Natural killer cell (primary cell): ENCODE measurements at regions not wholly inside any gene's neighbourhood (a gene's known extent, or its start where the extent isn't known, plus 50 kb on each side); places are given as distances from the start of the nearest gene placed in this dataset.

ENCODE experiments used
- ATAC-seq, 3 donors: fragments of 150-1000 bp in 2 of 3; fragments of 200-7000 bp in 1 of 3; cut with Tn5 transposase; 1 replicate in 1 of 3; 2 replicates in 2 of 3; pipeline ENCODE4 v1.10.0; 2021; ENCODE audit warnings: mild to moderate bottlenecking in 2 of 3, moderate library complexity in 2 of 3
- DNase-seq, 2 donors: peaks; one replicate each; pipeline versions ENCODE4 v3.0.0 to v3.0.0-alpha.2; 2013 to 2021; ENCODE audit warnings: mixed read lengths in 1 of 2
- H3K27ac ChIP-seq: one replicate; pipeline ENCODE4 v1.5.1; 2013; ENCODE audit warnings: mild to moderate bottlenecking, low read length
- H3K27me3 ChIP-seq: one replicate; pipeline ENCODE4 v1.6.1; 2013; ENCODE audit warnings: low read length; ENCODE audit not compliant: control insufficient read depth, insufficient read depth
- H3K36me3 ChIP-seq: one replicate; pipeline ENCODE4 v1.6.1; 2013; ENCODE audit warnings: low read length; ENCODE audit not compliant: control insufficient read depth, insufficient read depth
- H3K4me1 ChIP-seq: one replicate; pipeline ENCODE4 v1.6.1; 2013; ENCODE audit warnings: low read length; ENCODE audit not compliant: control insufficient read depth, insufficient read depth
- H3K4me3 ChIP-seq: one replicate; pipeline ENCODE4 v1.5.1; 2013; ENCODE audit warnings: low read length
- H3K9me3 ChIP-seq: one replicate; pipeline ENCODE4 v1.6.1; 2013; ENCODE audit warnings: low read length; ENCODE audit not compliant: control insufficient read depth, insufficient read depth
- H3K27ac Mint-ChIP-seq, 2 donors: one replicate each; pipeline ENCODE4 v1.8.0; 2022; ENCODE audit warnings: mild to moderate bottlenecking in 2 of 2, mixed read lengths in 2 of 2, moderate library complexity in 1 of 2
- H3K27me3 Mint-ChIP-seq, 2 donors: one replicate each; pipeline ENCODE4 v1.8.0; 2022; ENCODE audit warnings: low read depth in 2 of 2, mixed read lengths in 2 of 2
- H3K36me3 Mint-ChIP-seq: one replicate; pipeline ENCODE4 v1.8.0; 2022; ENCODE audit warnings: mixed read lengths
- H3K4me1 Mint-ChIP-seq, 2 donors: one replicate each; pipeline ENCODE4 v1.8.0; 2022; ENCODE audit warnings: mixed read lengths in 2 of 2
- H3K4me3 Mint-ChIP-seq: one replicate; pipeline ENCODE4 v1.8.0; 2022; ENCODE audit warnings: mild to moderate bottlenecking, moderate library complexity, mixed read lengths
- H3K9me3 Mint-ChIP-seq, 2 donors: one replicate each; pipeline ENCODE4 v1.8.0; 2022; ENCODE audit warnings: mixed read lengths in 2 of 2
- CTCF ChIP-seq: fragments of 200-600 bp; IDR thresholded peaks from one replicate; pipeline ENCODE4 v1.8.0; 2022; ENCODE audit warnings: antibody characterized with exemption
- WGBS: methylation state at CpG from one replicate; pipeline ENCODE4 v1.1.7; 2013; ENCODE audit warnings: missing lambda C conversion rate; ENCODE audit not compliant: insufficient coverage; 5-methylcytosine and 5-hydroxymethylcytosine counted together
- intact Hi-C: fragments of 100-400 bp; cut with micrococcal nuclease; formaldehyde crosslinking; loops from one replicate; pipeline ENCODE4 v1.14.2; 2022

GRCh38 chr10:33535866-33536265 is 201.4 kb upstream of the NRP1 start:
- H3K36me3 ChIP-seq, result no peaks in the 10 kb centered on the region
- ATAC-seq, result no peak
- Mint-ChIP-seq H3K4me3 (no peak overlapping the region), H3K4me1 (no peaks in the 10 kb centered on the region), H3K9me3 (no peaks in the 10 kb centered on the region), H3K27me3 (peaks cover 36 to 79% of the 10 kb centered on the region in 2 donors), H3K36me3 (no peaks in the 10 kb centered on the region), H3K27ac (no peak overlapping the region)
- intact Hi-C loops, result no loop called here
- H3K4me1 ChIP-seq, result no peaks in the 10 kb centered on the region
- no peaks in the 10 kb centered on the region for H3K9me3 ChIP-seq
- no peak for DNase-seq
- no peak overlapping the region for H3K27ac ChIP-seq
- TF ChIP-seq CTCF, result no peak
- peaks cover 6% of the 10 kb centered on the region for H3K27me3 ChIP-seq
- H3K4me3 ChIP-seq, result no peak overlapping the region

GRCh38 chr10:33534416-33534815 is 199.9 kb upstream of the NRP1 start:
- Mint-ChIP-seq H3K4me3 (no peak overlapping the region), H3K4me1 (no peaks in the 10 kb centered on the region), H3K9me3 (no peaks in the 10 kb centered on the region), H3K36me3 (no peaks in the 10 kb centered on the region), H3K27me3 (peaks cover 35 to 68% of the 10 kb centered on the region in 2 donors), H3K27ac (no peak overlapping the region)
- H3K4me3 ChIP-seq, result no peak overlapping the region
- H3K4me1 ChIP-seq, result no peaks in the 10 kb centered on the region
- intact Hi-C loops, result no loop called here
- no peak for TF ChIP-seq CTCF
- H3K27ac ChIP-seq, result no peak overlapping the region
- WGBS, result 88% methylated on average over 4 of the region's 4 CpGs
- H3K9me3 ChIP-seq, result no peaks in the 10 kb centered on the region
- peaks cover 6% of the 10 kb centered on the region for H3K27me3 ChIP-seq
- no peaks in the 10 kb centered on the region for H3K36me3 ChIP-seq
- DNase-seq (no peak), ATAC-seq (no peak)

GRCh38 chr10:33533612-33534011 is 199.1 kb upstream of the NRP1 start:
- TF ChIP-seq CTCF, result no peak
- ATAC-seq, result no peak
- WGBS, result 87% methylated on average over 5 of the region's 5 CpGs

GRCh38 chr10:33532901-33533300 is 198.4 kb upstream of the NRP1 start:
- ATAC-seq (no peak), DNase-seq (no peak)
- H3K4me1 ChIP-seq, result no peaks in the 10 kb centered on the region
- Mint-ChIP-seq H3K9me3 (peaks cover 0 to 1% of the 10 kb centered on the region in 2 donors), H3K36me3 (peaks cover 2% of the 10 kb centered on the region), H3K4me1 (no peaks in the 10 kb centered on the region), H3K27me3 (peaks cover 26 to 64% of the 10 kb centered on the region in 2 donors), H3K27ac (no peak overlapping the region), H3K4me3 (no peak overlapping the region)
- no peaks in the 10 kb centered on the region for H3K9me3 ChIP-seq
- no peak for TF ChIP-seq CTCF
- H3K27ac ChIP-seq, result no peak overlapping the region
- intact Hi-C loops, result no loop called here
- 84% methylated on average over 5 of the region's 7 CpGs for WGBS
- H3K4me3 ChIP-seq, result no peak overlapping the region
- peaks cover 4% of the 10 kb centered on the region for H3K27me3 ChIP-seq
- H3K36me3 ChIP-seq, result no peaks in the 10 kb centered on the region

More at GRCh38 chr10:33533612-33534011, 199.1 kb upstream of the NRP1 start:
- no peak overlapping the region for H3K27ac ChIP-seq
- Mint-ChIP-seq H3K4me1 (no peaks in the 10 kb centered on the region), H3K27me3 (peaks cover 30 to 64% of the 10 kb centered on the region in 2 donors), H3K36me3 (no peaks in the 10 kb centered on the region), H3K4me3 (no peak overlapping the region), H3K9me3 (no peaks in the 10 kb centered on the region), H3K27ac (no peak overlapping the region)
- no peaks in the 10 kb centered on the region for H3K36me3 ChIP-seq
- intact Hi-C loops, result no loop called here
- H3K4me3 ChIP-seq, result no peak overlapping the region
- H3K27me3 ChIP-seq, result peaks cover 4% of the 10 kb centered on the region
- DNase-seq, result no peak
- no peaks in the 10 kb centered on the region for H3K4me1 ChIP-seq
- no peaks in the 10 kb centered on the region for H3K9me3 ChIP-seq
